ELR (cell line): ENCODE measurements at regions not wholly inside any gene's neighbourhood (a gene's known extent, or its start where the extent isn't known, plus 50 kb on each side); places are given as distances from the start of the nearest gene placed in this dataset.
"Not testable (repeated sequence)": the region's sequence is repeated elsewhere in the genome, so short reads cannot be mapped to it uniquely, and the experiment has no call there.

Source experiments
- DNase-seq: peaks from one replicate; pipeline ENCODE4 v3.0.0-alpha.2; 2015; ENCODE audit warnings: low read depth

DNA sequence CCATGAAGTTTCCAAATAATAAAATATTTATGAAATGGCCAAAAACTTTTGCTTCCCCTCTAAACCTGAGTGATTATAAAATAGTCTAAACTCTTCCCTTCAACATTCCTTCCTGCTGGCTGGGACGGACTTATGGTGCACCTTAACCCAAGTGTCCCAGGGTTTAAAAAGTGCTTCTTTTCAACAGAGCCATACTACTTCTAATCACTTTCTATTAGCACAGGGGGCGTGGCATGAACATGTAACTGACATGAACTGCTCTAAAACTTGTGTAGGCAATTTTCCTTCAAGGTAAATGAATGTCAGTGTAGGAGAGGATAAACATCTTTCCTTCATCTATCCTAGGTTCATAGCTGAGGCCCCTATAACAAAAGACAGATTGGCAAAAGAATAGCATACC, 163.6 kb upstream of the RIMS1 start:
- no peak for DNase-seq

GRCh38 chr6:71724456-71725125, 161.8 kb upstream of the RIMS1 start:
- DNase-seq, result no peak

DNA sequence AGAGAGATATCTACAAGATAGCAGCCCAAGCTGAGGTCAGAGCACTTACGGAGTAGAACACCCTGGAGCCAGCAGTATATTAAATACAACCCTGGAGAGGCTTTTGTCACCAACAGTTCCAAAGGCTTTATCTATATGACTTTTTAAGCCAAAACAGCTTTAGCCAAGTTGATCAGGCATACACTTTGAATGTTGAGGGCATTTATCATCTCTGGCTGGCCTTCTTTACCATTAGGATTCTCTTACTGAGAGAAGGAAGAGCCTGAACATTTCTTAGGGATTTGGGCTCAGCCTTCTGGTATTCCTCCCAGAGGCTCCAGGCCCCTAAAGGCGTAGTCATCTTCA, 161.3 kb upstream of the RIMS1 start:
- DNase-seq, result no peak

GRCh38 chr6:71726121-71726520, 160.2 kb upstream of the RIMS1 start:
- no peak for DNase-seq

DNA sequence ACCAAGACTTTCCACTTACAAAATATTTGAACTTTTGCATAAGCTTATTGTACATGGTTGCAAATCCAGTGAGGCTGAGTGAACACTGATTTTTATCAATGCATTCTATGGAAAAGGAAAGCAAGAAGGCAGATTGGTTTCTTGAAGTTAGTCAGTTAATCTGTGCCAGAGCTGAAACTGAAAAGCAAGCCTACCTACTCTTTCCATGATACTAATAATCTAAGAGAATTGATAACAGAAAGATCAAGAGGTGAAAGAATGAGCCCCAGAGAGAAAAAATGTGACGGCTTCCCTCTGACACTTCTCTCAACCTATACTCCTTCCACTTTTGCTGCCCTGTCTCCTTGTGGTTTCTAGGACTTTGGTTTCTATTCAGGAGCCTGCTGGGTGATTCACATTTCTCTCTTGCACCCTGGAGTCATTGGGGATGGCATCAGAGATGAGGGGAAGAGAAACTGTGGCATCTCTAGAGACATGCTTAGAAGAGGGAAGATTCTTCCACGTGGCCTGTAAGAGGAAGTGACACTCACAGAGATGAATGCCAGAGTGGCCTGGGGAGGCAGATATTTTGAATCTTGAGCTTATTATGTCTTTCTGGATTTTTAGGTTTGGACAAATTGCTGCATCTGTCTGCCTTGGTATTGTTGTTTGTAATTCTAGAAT, 158.6 kb upstream of the RIMS1 start:
- no peak for DNase-seq

GRCh38 chr6:71730284-71730683, 156.1 kb upstream of the RIMS1 start:
- no peak for DNase-seq

DNA sequence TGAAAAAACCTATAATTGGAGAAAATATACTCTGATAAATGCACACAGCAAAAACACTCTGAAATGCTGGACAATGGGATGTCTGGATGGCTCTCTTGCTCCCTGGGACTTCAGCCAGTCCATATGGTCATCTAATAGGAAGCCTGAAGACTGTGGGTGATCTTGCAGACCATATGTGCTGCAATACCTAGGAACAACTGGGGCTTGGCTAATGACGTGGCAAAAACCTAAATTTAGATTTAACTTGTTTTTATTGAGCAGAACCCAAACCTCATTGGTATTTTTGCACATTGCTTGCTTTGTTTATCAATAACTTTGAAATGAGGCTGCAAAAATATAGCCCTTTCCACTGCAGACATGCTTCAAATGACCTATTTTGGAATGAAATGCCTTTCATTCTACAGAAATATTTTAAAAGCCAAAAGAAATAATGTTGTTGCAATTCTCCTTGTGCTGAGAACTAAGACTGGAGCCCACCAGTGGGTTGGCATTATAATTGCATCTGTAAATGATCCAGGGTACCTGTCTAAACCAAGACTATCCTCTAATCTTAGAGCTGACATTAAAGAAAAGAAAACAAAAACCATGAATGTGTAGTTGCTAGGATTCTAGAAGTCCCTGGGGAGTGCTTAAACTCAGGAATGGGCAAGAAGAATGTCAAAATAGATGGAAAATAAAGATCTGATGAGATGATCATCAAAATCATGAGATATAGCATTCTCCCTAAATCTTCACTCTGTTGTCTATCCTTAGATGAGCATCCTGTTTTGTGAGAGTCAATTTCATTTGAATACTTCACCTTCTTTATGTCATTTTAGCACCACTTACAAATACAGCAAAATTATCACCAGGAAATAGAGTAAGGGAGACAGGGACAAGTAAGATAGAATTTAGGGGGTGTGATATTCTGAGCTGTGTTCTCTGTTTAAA, 152.1 kb upstream of the RIMS1 start:
- DNase-seq, result no peak

- DNase-seq, result no peak
Observed at GRCh38 chr6:71737953-71738352, 148.4 kb upstream of the RIMS1 start.

DNA sequence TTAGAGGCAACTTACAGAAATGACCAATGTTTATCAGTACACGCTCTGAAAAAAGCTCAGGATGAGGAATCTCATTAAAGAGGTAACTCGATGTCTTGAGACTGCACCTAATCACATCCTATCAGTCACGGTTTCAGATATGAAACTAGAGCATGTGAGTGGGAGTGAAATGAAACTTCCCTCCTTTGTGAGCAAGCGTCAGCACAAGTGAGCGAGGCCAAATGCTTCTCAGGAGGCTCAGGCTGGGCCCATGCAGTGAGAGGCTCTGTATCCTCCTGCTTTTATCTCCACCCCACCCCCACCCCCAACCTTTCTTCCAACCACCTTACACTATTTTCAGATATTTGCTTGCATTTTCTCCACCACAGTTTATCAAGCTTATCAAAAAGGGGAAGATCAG, 140.8 kb upstream of the RIMS1 start:
- no peak for DNase-seq

- no peak for DNase-seq
Observed at GRCh38 chr6:71766146-71766760, 120.1 kb upstream of the RIMS1 start.

DNA sequence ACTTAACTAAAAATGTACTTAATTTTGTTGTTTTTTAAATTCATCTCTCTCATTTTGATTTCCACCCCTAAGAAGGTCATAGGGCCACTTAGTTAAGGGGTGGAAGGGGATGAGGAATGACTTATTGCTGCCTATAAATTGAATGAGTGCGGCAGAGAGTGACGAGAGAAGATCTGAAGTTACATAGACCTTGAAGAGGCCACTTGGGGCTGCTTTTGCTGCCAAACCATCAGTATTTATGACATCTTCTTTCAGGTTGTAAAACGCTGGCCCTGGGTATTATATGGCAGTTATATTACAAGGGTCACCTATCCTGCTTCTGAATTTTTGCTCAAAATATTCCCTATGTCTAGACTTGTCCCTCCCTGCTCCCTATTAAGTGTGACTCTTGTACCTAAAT, 119.6 kb upstream of the RIMS1 start:
- no peak for DNase-seq

DNA sequence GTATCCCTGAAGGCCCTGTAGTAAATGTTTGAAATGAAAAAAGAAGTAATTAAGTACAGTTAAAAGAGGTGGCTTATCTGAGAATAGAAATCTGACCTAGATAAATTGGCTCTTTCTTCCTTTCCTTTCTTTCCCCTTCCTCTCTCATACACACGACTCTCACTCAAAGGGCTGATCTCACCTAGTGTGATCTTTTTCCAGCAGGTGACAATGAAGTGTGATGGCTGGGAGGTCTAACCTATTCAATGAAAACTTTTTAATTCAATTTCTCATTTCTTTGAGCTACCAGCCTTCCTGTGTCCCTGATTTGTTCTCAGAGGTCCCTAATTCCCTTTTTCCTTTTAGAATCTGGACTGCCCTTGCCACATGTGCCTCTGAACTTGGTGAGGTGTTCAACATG, 118.0 kb upstream of the RIMS1 start:
- no peak for DNase-seq

GRCh38 chr6:71808865-71809264, 77.5 kb upstream of the RIMS1 start:
- DNase-seq, result no peak

DNA sequence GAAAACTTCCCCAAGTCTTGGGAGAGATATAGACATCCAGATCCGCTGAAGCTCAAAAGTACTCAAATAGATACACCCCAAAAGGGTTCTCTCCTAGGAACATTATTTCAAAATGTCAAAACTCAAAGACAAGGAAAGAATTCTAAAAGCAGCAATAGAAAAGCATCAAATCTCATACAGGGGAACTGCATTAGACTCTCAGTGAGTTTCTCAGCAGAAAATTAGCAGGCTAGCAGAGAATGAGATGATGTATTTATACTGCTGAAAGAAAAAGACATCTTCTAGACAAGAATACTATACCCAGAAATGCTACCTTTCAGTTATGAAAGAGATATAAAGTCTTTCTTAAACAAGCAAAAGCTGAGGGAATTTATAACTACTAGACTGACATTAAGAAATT, 75.5 kb upstream of the RIMS1 start:
- no peak for DNase-seq

DNA sequence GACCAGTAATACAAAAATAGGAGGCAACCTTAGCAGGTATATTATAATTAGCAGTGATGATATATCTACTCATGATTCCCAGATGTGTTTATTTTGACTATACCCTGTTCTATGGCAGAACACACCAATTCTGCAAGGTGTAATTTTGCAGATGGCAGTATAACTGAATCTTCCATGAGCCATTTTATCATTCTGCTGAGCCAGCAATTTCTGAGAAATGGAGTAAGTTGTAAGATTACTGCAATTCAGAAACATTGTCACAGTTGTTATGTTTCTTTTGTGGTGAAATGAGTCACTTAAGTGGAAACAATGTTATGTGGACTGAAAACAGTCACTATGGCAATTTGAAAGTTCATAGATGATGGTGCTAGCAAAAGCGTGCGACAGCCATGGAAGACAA, 63.7 kb upstream of the RIMS1 start:
- DNase-seq, result no peak

GRCh38 chr6:71832110-71832764, 54.1 kb upstream of the RIMS1 start:
- DNase-seq, result not testable (repeated sequence)
